SIG-M5 (cell line): ENCODE measurements at regions not wholly inside any gene's neighbourhood (a gene's known extent, or its start where the extent isn't known, plus 50 kb on each side); places are given as distances from the start of the nearest gene placed in this dataset.

Experiments
- DNase-seq: peaks from one replicate; lab custom pipeline; 2025; lab: John Stamatoyannopoulos, UW

- no peak for DNase-seq
Observed at GRCh38 chr19:33947265-33947964, 150.7 kb downstream of the KCTD15 start.

- DNase-seq = no peak
Observed at GRCh38 chr19:33948651-33949335, 152.1 kb downstream of the KCTD15 start.

- DNase-seq = no peak
Observed at GRCh38 chr19:33950091-33950750, 153.6 kb downstream of the KCTD15 start.

- no peak for DNase-seq
Observed at GRCh38 chr19:33953023-33953422, 156.4 kb downstream of the KCTD15 start.

- no peak for DNase-seq
Observed at GRCh38 chr19:33953592-33953991, 156.9 kb downstream of the KCTD15 start.

- no peak for DNase-seq
Observed at GRCh38 chr19:33954686-33955085, 158.0 kb downstream of the KCTD15 start.

- no peak for DNase-seq
Observed at GRCh38 chr19:33956941-33957340, 160.3 kb downstream of the KCTD15 start.

GRCh38 chr19:33957804-33958203 is 161.1 kb downstream of the KCTD15 start:
- DNase-seq = no peak

GRCh38 chr19:33960566-33960965 is 163.9 kb downstream of the KCTD15 start:
- no peak for DNase-seq

- DNase-seq = no peak
Observed at GRCh38 chr19:33962161-33962560, 165.5 kb downstream of the KCTD15 start.

- no peak for DNase-seq
Observed at GRCh38 chr19:33963514-33963913, 166.8 kb downstream of the KCTD15 start.

GRCh38 chr19:33971073-33971472 is 174.4 kb downstream of the KCTD15 start:
- DNase-seq = no peak

- DNase-seq = no peak
Observed at GRCh38 chr19:33977756-33978685, 181.4 kb downstream of the KCTD15 start.

- no peak for DNase-seq
Observed at GRCh38 chr19:33982706-33983105, 186.0 kb downstream of the KCTD15 start.

- no peak for DNase-seq
Observed at GRCh38 chr19:33988601-33989000, 183.7 kb upstream of the LSM14A start.

- no peak for DNase-seq
Observed at GRCh38 chr19:33997690-33998089, 174.6 kb upstream of the LSM14A start.

GRCh38 chr19:33998302-33998701 is 174.0 kb upstream of the LSM14A start:
- DNase-seq = no peak

GRCh38 chr19:33998739-33999345 is 173.5 kb upstream of the LSM14A start:
- no peak for DNase-seq

- no peak for DNase-seq
Observed at GRCh38 chr19:34017024-34017423, 155.3 kb upstream of the LSM14A start.

GRCh38 chr19:34017601-34018000 is 154.7 kb upstream of the LSM14A start:
- no peak for DNase-seq

- DNase-seq = no peak
Observed at GRCh38 chr19:34018546-34018945, 153.8 kb upstream of the LSM14A start.

GRCh38 chr19:34023381-34023780 is 148.9 kb upstream of the LSM14A start:
- no peak for DNase-seq
